B cell (primary cell): ENCODE measurements at regions not wholly inside any gene's neighbourhood (a gene's known extent, or its start where the extent isn't known, plus 50 kb on each side); places are given as distances from the start of the nearest gene placed in this dataset.

ENCODE experiments used
- ATAC-seq: fragments of 200-7000 bp; cut with Tn5 transposase; one replicate; pipeline ENCODE4 v1.10.0; 2021; ENCODE audit warnings: low read depth, mild to moderate bottlenecking, moderate number of reproducible peaks, moderate library complexity
- CTCF ChIA-PET: fragments of 350-600 bp; sonication (Branson Sonifier 250); formaldehyde crosslinking; loops from one replicate; lab custom pipeline; 2021; ENCODE audit warnings: antibody characterized with exemption, inconsistent platforms; lab: Charles Lee
- POLR2A ChIA-PET: fragments of 350-600 bp; sonication (Branson Sonifier 250); formaldehyde crosslinking; loops from one replicate; lab custom pipeline; 2021; ENCODE audit warnings: antibody characterized with exemption; lab: Charles Lee
- DNase-seq: peaks from one replicate; pipeline ENCODE4 v3.0.0; 2013
- H2AFZ ChIP-seq: 2 replicates; pipeline ENCODE4 v1.6.1; 2012; ENCODE audit warnings: mild to moderate bottlenecking, low read depth, low read length; ENCODE audit not compliant: insufficient read depth, poor library complexity, severe bottlenecking
- H3K27ac ChIP-seq, 2 donors: 1 replicate in 1 of 2; 2 replicates in 1 of 2; pipeline ENCODE4 v1.5.1; 2012 to 2013; ENCODE audit warnings: low read length in 2 of 2, mild to moderate bottlenecking in 2 of 2, moderate library complexity in 1 of 2
- H3K27me3 ChIP-seq, 4 experiments: fragments of 200-600 bp in 1 of 4; sonication (generic) in 1 of 4; replicated peaks in 1 of 4; 1 replicate in 2 of 4; 2 replicates in 2 of 4; pipeline versions ENCODE4 v1.6.1 to v1.7.0; 2013 to 2016; ENCODE audit warnings: low read length in 3 of 4, mild to moderate bottlenecking in 2 of 4, mixed read lengths in 1 of 4, moderate library complexity in 1 of 4; ENCODE audit not compliant: insufficient read depth in 4 of 4, control insufficient read depth in 3 of 4; ENCODE audit errors: control extremely low read depth in 1 of 4
- H3K36me3 ChIP-seq, 2 experiments: replicated peaks in 1 of 2; 1 replicate in 1 of 2; 2 replicates in 1 of 2; pipeline versions ENCODE4 v1.6.1 to v1.7.1; 2013; ENCODE audit warnings: low read length in 1 of 2; ENCODE audit not compliant: insufficient read depth in 2 of 2, control insufficient read depth in 1 of 2; ENCODE audit errors: control extremely low read depth in 1 of 2, extremely low read depth in 1 of 2
- H3K4me1 ChIP-seq, 2 donors: fragments of 200-600 bp in 1 of 2; sonication (generic) in 1 of 2; 1 replicate in 1 of 2; 2 replicates in 1 of 2; pipeline versions ENCODE4 v1.5.1 to v1.6.1; 2013 to 2017; ENCODE audit warnings: low read length in 2 of 2; ENCODE audit not compliant: control insufficient read depth in 2 of 2, insufficient read depth in 2 of 2
- H3K4me2 ChIP-seq: replicated peaks from 2 replicates; pipeline ENCODE3; 2012; ENCODE audit warnings: mild to moderate bottlenecking, low read depth, low read length; ENCODE audit not compliant: poor library complexity, severe bottlenecking
- H3K4me3 ChIP-seq, 5 experiments: fragments of 200-600 bp in 1 of 5; sonication (generic) in 1 of 5; 1 replicate in 3 of 5; 2 replicates in 2 of 5; pipeline versions ENCODE4 v1.5.1 to v1.7.0; 2011 to 2016; ENCODE audit warnings: low read length in 4 of 5, mild to moderate bottlenecking in 4 of 5, low read depth in 2 of 5, control low read depth in 1 of 5, moderate library complexity in 1 of 5; ENCODE audit not compliant: insufficient read depth in 1 of 5; ENCODE audit errors: control extremely low read depth in 1 of 5, extremely low read depth in 1 of 5
- H3K79me2 ChIP-seq: fragments of 200-600 bp; sonication (generic); one replicate; pipeline ENCODE4 v1.6.0; 2016; ENCODE audit warnings: low read length; ENCODE audit not compliant: control insufficient read depth, insufficient read depth
- H3K9ac ChIP-seq: fragments of 200-600 bp; sonication (generic); 2 replicates; pipeline ENCODE4 v1.6.1; 2017; ENCODE audit warnings: mild to moderate bottlenecking, low read length, moderate library complexity
- H3K9me3 ChIP-seq, 3 donors: one replicate each; pipeline versions ENCODE4 v1.6.1 to v1.7.1; 2013; ENCODE audit warnings: low read length in 2 of 3; ENCODE audit not compliant: control insufficient read depth in 2 of 3, insufficient read depth in 1 of 3; ENCODE audit errors: control extremely low read depth in 1 of 3
- H4K20me1 ChIP-seq: 2 replicates; pipeline ENCODE4 v1.6.0; 2012; ENCODE audit warnings: mild to moderate bottlenecking, low read length; ENCODE audit not compliant: insufficient read depth, control insufficient read depth, poor library complexity, severe bottlenecking
- H3K27ac Mint-ChIP-seq: one replicate; pipeline ENCODE4 v1.8.0; 2021; ENCODE audit warnings: mixed read lengths
- H3K27me3 Mint-ChIP-seq: one replicate; pipeline ENCODE4 v1.8.0; 2021; ENCODE audit warnings: mixed read lengths
- H3K4me1 Mint-ChIP-seq: one replicate; pipeline ENCODE4 v1.8.0; 2021; ENCODE audit warnings: mixed read lengths
- H3K4me3 Mint-ChIP-seq: one replicate; pipeline ENCODE4 v1.8.0; 2021; ENCODE audit warnings: mixed read lengths
- H3K9me3 Mint-ChIP-seq: one replicate; pipeline ENCODE4 v1.8.0; 2022; ENCODE audit warnings: mixed read lengths; ENCODE audit not compliant: insufficient read depth
- EZH2 ChIP-seq: IDR thresholded peaks from 2 replicates; pipeline ENCODE4 v1.6.1; 2012; ENCODE audit warnings: borderline replicate concordance, low read depth, mild to moderate bottlenecking, moderate library complexity, low read length; ENCODE audit not compliant: insufficient read depth, poor library complexity, severe bottlenecking
- WGBS: methylation state at CpG from one replicate; pipeline ENCODE4 v1.1.5; 2013; ENCODE audit warnings: missing lambda C conversion rate; ENCODE audit not compliant: insufficient coverage; 5-methylcytosine and 5-hydroxymethylcytosine counted together
- intact Hi-C: fragments of 100-400 bp; cut with micrococcal nuclease; formaldehyde crosslinking; loops from one replicate; pipeline ENCODE4 v1.10.0; 2022
- TF ChIP-seq, protein P1 (sequence below): fragments of 200-600 bp; IDR thresholded peaks from one replicate; pipeline ENCODE4 v1.8.0; 2022; ENCODE audit warnings: antibody characterized with exemption, mild to moderate bottlenecking

DNA sequence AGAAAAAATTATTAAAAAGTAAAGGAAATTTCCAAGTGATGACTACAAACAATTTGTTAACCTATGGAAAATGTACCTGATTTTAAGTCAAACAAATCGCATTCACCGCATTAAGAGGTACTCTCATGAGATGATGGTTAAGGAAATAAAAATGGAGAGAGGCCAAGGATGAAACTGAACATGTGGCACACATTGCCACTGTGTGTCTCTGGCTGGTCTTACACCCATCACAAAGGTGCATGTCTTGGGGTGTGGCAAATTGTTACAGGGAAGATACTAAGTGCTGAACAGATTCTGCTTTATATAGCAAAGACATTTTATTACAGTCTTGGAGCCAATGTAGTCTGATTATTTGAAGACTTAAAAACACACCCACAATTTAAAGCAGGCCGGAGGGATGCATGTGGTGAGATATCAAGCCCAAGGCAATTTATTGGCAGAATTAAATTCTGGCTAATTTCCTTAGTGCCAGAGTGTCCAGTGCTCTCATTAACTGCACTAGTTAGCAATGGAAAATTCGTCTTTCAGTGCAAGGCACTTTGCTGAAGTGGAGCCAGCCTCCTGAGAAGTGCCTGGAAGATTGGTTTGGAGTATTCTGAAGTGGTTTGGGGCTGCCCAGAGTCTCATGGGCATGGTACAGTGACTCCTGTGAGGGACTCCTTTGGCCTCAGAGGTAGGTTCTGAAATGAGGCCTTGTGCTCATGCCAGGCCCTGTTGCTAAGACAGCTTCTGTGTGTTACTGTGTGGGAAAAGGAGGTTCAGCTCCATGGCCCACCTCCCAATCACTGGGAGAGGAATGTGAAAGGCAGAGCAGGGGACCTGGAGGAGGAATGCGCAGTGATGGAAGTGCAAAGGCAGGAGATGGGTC is 166.9 kb downstream of the BRMS1L start:
- TF ChIP-seq, protein P1, sequence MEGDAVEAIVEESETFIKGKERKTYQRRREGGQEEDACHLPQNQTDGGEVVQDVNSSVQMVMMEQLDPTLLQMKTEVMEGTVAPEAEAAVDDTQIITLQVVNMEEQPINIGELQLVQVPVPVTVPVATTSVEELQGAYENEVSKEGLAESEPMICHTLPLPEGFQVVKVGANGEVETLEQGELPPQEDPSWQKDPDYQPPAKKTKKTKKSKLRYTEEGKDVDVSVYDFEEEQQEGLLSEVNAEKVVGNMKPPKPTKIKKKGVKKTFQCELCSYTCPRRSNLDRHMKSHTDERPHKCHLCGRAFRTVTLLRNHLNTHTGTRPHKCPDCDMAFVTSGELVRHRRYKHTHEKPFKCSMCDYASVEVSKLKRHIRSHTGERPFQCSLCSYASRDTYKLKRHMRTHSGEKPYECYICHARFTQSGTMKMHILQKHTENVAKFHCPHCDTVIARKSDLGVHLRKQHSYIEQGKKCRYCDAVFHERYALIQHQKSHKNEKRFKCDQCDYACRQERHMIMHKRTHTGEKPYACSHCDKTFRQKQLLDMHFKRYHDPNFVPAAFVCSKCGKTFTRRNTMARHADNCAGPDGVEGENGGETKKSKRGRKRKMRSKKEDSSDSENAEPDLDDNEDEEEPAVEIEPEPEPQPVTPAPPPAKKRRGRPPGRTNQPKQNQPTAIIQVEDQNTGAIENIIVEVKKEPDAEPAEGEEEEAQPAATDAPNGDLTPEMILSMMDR = no peak
- no peak for TF ChIP-seq EZH2
- Histone ChIP-seq H3K4me1 (no peaks in the 10 kb centered on the region), H3K27me3 (no peaks in the 10 kb centered on the region), H3K79me2 (no peaks in the 10 kb centered on the region), H3K4me2 (no peak overlapping the region), H3K36me3 (no peaks in the 10 kb centered on the region), H3K4me3 (no peak overlapping the region), H3K9me3 (no peaks in the 10 kb centered on the region), H3K9ac (no peak overlapping the region), H4K20me1 (no peaks in the 10 kb centered on the region), H3K27ac (no peak overlapping the region), H2AFZ (no peak overlapping the region)
- Mint-ChIP-seq H3K9me3 (no peaks in the 10 kb centered on the region), H3K27me3 (peaks cover 18% of the 10 kb centered on the region), H3K4me1 (no peaks in the 10 kb centered on the region), H3K27ac (no peak overlapping the region), H3K4me3 (no peak overlapping the region)
- 94% methylated on average over 4 of the region's 5 CpGs for WGBS
- ATAC-seq (no peak), DNase-seq (no peak)
- CTCF ChIA-PET = no interaction called here
- intact Hi-C loops = no loop called here
- POLR2A ChIA-PET = no interaction called here

GRCh38 chr14:35991356-35991755 is 165.2 kb downstream of the BRMS1L start:
- ATAC-seq = no peak
- H4K20me1 ChIP-seq = no peaks in the 10 kb centered on the region
- no peaks in the 10 kb centered on the region for H3K4me1 ChIP-seq
- no peak overlapping the region for H3K4me3 ChIP-seq
- H3K36me3 ChIP-seq = no peaks in the 10 kb centered on the region
- H3K27me3 Mint-ChIP-seq = peaks cover 9% of the 10 kb centered on the region
- H3K4me1 Mint-ChIP-seq = no peaks in the 10 kb centered on the region
- intact Hi-C loops = no loop called here
- H2AFZ ChIP-seq = no peak overlapping the region
- no peak overlapping the region for H3K9ac ChIP-seq
- H3K9me3 ChIP-seq = no peaks in the 10 kb centered on the region
- DNase-seq = no peak
- no peak overlapping the region for H3K4me2 ChIP-seq
- POLR2A ChIA-PET = no interaction called here
- CTCF ChIA-PET = no interaction called here
- no peak overlapping the region for H3K27ac ChIP-seq
- no peak overlapping the region for H3K4me3 Mint-ChIP-seq
- H3K9me3 Mint-ChIP-seq = no peaks in the 10 kb centered on the region
- H3K79me2 ChIP-seq = no peaks in the 10 kb centered on the region
- H3K27ac Mint-ChIP-seq = no peak overlapping the region
- TF ChIP-seq, protein P1 = no peak
- no peak for TF ChIP-seq EZH2
- no peaks in the 10 kb centered on the region for H3K27me3 ChIP-seq
